Panc1 (cell line): ENCODE measurements at regions not wholly inside any gene's neighbourhood (a gene's known extent, or its start where the extent isn't known, plus 50 kb on each side); places are given as distances from the start of the nearest gene placed in this dataset.
"Not testable (repeated sequence)": the region's sequence is repeated elsewhere in the genome, so short reads cannot be mapped to it uniquely, and the experiment has no call there.

Experiments used
- CTCF ChIP-seq: fragments of 450-650 bp; IDR thresholded peaks from 2 replicates; pipeline ENCODE4 v1.5.1; 2017; ENCODE audit warnings: mild to moderate bottlenecking
- POLR2AphosphoS5 ChIP-seq: IDR thresholded peaks from 2 replicates; pipeline ENCODE4 v1.6.1; 2012; ENCODE audit warnings: mild to moderate bottlenecking, low read depth, low read length, moderate library complexity
- REST ChIP-seq, 2 experiments: IDR thresholded peaks; 2 replicates each; pipeline ENCODE4 v1.6.1; 2011 to 2012; ENCODE audit warnings: low read depth in 2 of 2, control low read depth in 1 of 2, low read length in 1 of 2, mild to moderate bottlenecking in 1 of 2, moderate library complexity in 1 of 2; ENCODE audit not compliant: insufficient read depth in 1 of 2
- TCF7L2 ChIP-seq: IDR thresholded peaks from 2 replicates; pipeline ENCODE4 v1.6.1; 2011; ENCODE audit warnings: mild to moderate bottlenecking, low read depth, low read length, inconsistent platforms

- not testable (repeated sequence) for TF ChIP-seq CTCF; POLR2AphosphoS5; REST (IDR thresholded peaks at IDR 0.05; ENCODE audit: insufficient read depth in 1 of 2, low read depth in 2 of 2, low read length in 1 of 2); TCF7L2
Measured at GRCh38 chr2:87567912-87568311, 180.0 kb upstream of the PLGLB2 start.
